Endodermal cell (in vitro differentiated cells): ENCODE measurements at regions not wholly inside any gene's neighbourhood (a gene's known extent, or its start where the extent isn't known, plus 50 kb on each side); places are given as distances from the start of the nearest gene placed in this dataset.

ENCODE experiments used
- DNase-seq: peaks from one replicate; pipeline ENCODE4 v3.0.0-alpha.2; 2017
- H3K27ac ChIP-seq: 2 replicates; pipeline ENCODE4 v1.5.1; 2013; ENCODE audit warnings: mild to moderate bottlenecking, low read depth, low read length, moderate library complexity
- H3K27me3 ChIP-seq: 2 replicates; pipeline ENCODE4 v1.6.1; 2013; ENCODE audit warnings: mild to moderate bottlenecking, low read length, moderate library complexity; ENCODE audit not compliant: insufficient read depth, control insufficient read depth, poor library complexity, severe bottlenecking
- H3K36me3 ChIP-seq: 2 replicates; pipeline ENCODE4 v1.7.0; 2013; ENCODE audit warnings: mild to moderate bottlenecking, low read length, moderate library complexity; ENCODE audit not compliant: control insufficient read depth, insufficient read depth
- H3K4me1 ChIP-seq: one replicate; pipeline ENCODE4 v1.7.0; 2013; ENCODE audit warnings: low read length; ENCODE audit not compliant: control insufficient read depth, insufficient read depth
- H3K4me3 ChIP-seq: 2 replicates; pipeline ENCODE4 v1.5.1; 2013; ENCODE audit warnings: mild to moderate bottlenecking, low read length, moderate library complexity
- H3K9ac ChIP-seq: 2 replicates; pipeline ENCODE4 v1.6.1; 2013; ENCODE audit warnings: mild to moderate bottlenecking, low read length, moderate library complexity; ENCODE audit not compliant: poor library complexity, severe bottlenecking; ENCODE audit errors: extremely low read depth
- H3K9me3 ChIP-seq: 2 replicates; pipeline ENCODE4 v1.6.1; 2013; ENCODE audit warnings: mild to moderate bottlenecking, low read length, moderate library complexity; ENCODE audit not compliant: control insufficient read depth
- H3K27ac Mint-ChIP-seq: 2 replicates; pipeline ENCODE4 v1.8.0; 2020; ENCODE audit warnings: mixed read lengths
- H3K27me3 Mint-ChIP-seq: 2 replicates; pipeline ENCODE4 v1.8.0; 2021; ENCODE audit warnings: mild to moderate bottlenecking, mixed read lengths; ENCODE audit not compliant: insufficient read depth
- H3K36me3 Mint-ChIP-seq: 2 replicates; pipeline ENCODE4 v1.8.0; 2020; ENCODE audit warnings: low read depth, mixed read lengths
- H3K4me1 Mint-ChIP-seq: 2 replicates; pipeline ENCODE4 v1.8.0; 2020; ENCODE audit warnings: mixed read lengths
- H3K4me3 Mint-ChIP-seq: 2 replicates; pipeline ENCODE4 v1.8.0; 2020; ENCODE audit warnings: mild to moderate bottlenecking, moderate library complexity, mixed read lengths
- H3K9me3 Mint-ChIP-seq: 2 replicates; pipeline ENCODE4 v1.8.0; 2020; ENCODE audit warnings: mild to moderate bottlenecking, mixed read lengths
- CTCF ChIP-seq: fragments of 200-600 bp; sonication (generic); conservative IDR thresholded peaks from 2 replicates; pipeline ENCODE4 v1.5.0; 2021; ENCODE audit warnings: antibody characterized with exemption, mild to moderate bottlenecking
- WGBS, 2 experiments: methylation state at CpG; one replicate each; pipeline versions ENCODE4 v1.1.5 to v1.1.7; 2013; ENCODE audit warnings: missing lambda C conversion rate in 2 of 2, mixed read lengths in 1 of 2; ENCODE audit not compliant: insufficient coverage in 1 of 2, insufficient read length in 1 of 2; 5-methylcytosine and 5-hydroxymethylcytosine counted together

- Mint-ChIP-seq H3K9me3 (no peaks in the 10 kb centered on the region), H3K27ac (no peak overlapping the region), H3K4me1 (no peaks in the 10 kb centered on the region), H3K36me3 (no peaks in the 10 kb centered on the region), H3K27me3 (no peaks in the 10 kb centered on the region), H3K4me3 (no peak overlapping the region)
- Histone ChIP-seq H3K27me3 (no peaks in the 10 kb centered on the region), H3K4me3 (no peak overlapping the region), H3K9me3 (no peaks in the 10 kb centered on the region), H3K4me1 (no peaks in the 10 kb centered on the region), H3K27ac (no peak overlapping the region), H3K9ac (no peak overlapping the region), H3K36me3 (no peaks in the 10 kb centered on the region)
- TF ChIP-seq CTCF = no peak
- no peak for DNase-seq
- WGBS, 2 experiments = 96 to 98% methylated on average over 4 of the region's 4 CpGs
Measured at GRCh38 chr3:63146154-63146553, 132.0 kb upstream of the SYNPR start.

- H3K36me3 Mint-ChIP-seq = no peaks in the 10 kb centered on the region
- 63 to 80% methylated on average over 1 to 3 of the region's 3 CpGs for WGBS, 2 experiments
- no peak overlapping the region for H3K4me3 Mint-ChIP-seq
- H3K4me1 Mint-ChIP-seq = peaks cover 3% of the 10 kb centered on the region
- no peaks in the 10 kb centered on the region for H3K27me3 Mint-ChIP-seq
- H3K36me3 ChIP-seq = no peaks in the 10 kb centered on the region
- no peak overlapping the region for H3K27ac Mint-ChIP-seq
- H3K27ac ChIP-seq = peak overlapping the region; percentile 70
- no peaks in the 10 kb centered on the region for H3K27me3 ChIP-seq
- H3K9ac ChIP-seq = no peak overlapping the region
- TF ChIP-seq CTCF = no peak
- no peaks in the 10 kb centered on the region for H3K4me1 ChIP-seq
- H3K4me3 ChIP-seq = no peak overlapping the region
- H3K9me3 Mint-ChIP-seq = peaks cover under 1% of the 10 kb centered on the region
- no peak for DNase-seq
- H3K9me3 ChIP-seq = no peaks in the 10 kb centered on the region
Measured at GRCh38 chr3:63150880-63151279, 127.2 kb upstream of the SYNPR start.

GRCh38 chr3:63151897-63152296, 126.2 kb upstream of the SYNPR start:
- Histone ChIP-seq H3K27ac (no peak overlapping the region), H3K9me3 (no peaks in the 10 kb centered on the region), H3K4me3 (no peak overlapping the region), H3K27me3 (no peaks in the 10 kb centered on the region), H3K4me1 (no peaks in the 10 kb centered on the region), H3K36me3 (no peaks in the 10 kb centered on the region), H3K9ac (no peak overlapping the region)
- Mint-ChIP-seq H3K4me1 (peaks cover 3% of the 10 kb centered on the region), H3K36me3 (no peaks in the 10 kb centered on the region), H3K27ac (no peak overlapping the region), H3K9me3 (peaks cover 4% of the 10 kb centered on the region), H3K4me3 (no peak overlapping the region), H3K27me3 (no peaks in the 10 kb centered on the region)
- DNase-seq = no peak
- WGBS, 2 experiments = 90 to 96% methylated on average over 1 of the region's 1 CpG
- no peak for TF ChIP-seq CTCF
